ENCODE measurements at regions not wholly inside any gene's neighbourhood (a gene's known extent, or its start where the extent isn't known, plus 50 kb on each side); places are given as distances from the start of the nearest gene placed in this dataset.

GRCh38 chr19:31841755-31842154, 492.5 kb upstream of the TSHZ3 start:
- TF ChIP-seq CTCF (IDR thresholded peaks at IDR 0.05) (no peak), POLR2AphosphoS5 (IDR thresholded peaks at IDR 0.05) (no peak), POLR2A (IDR thresholded peaks at IDR 0.05) (no peak), EP300 (IDR thresholded peaks at IDR 0.05; ENCODE audit: low read depth) (no peak)
- no peaks in the 10 kb centered on the region for H3K27me3 ChIP-seq
- 79 to 92% methylated on average over 1 of the region's 1 CpG for WGBS, 2 donors (ENCODE audit: low coverage in 1 of 2)
- H3K4me3 ChIP-seq = no peak overlapping the region
- H3K4me1 ChIP-seq = no peaks in the 10 kb centered on the region
- in situ Hi-C loops (cut with MboI; ENCODE audit: low pct_ligation_motif_present in 1 of 4, low pct_unique_long_range_greater_than_20kb in 1 of 4, low sequenced_read_pairs in 3 of 4) = no loop called here
- peaks cover 0 to 3% of the 10 kb centered on the region in 2 donors for H3K9me3 ChIP-seq
- no peaks in the 10 kb centered on the region for H3K36me3 ChIP-seq
- DNase-seq = no peak
- no peak overlapping the region for H3K27ac ChIP-seq
- intact Hi-C loops (cut with DNase I; ENCODE audit: low total_unique reads) = no loop called here

GRCh38 chr19:31863122-31863521, 482.3 kb upstream of the ZNF507 start:
- intact Hi-C loops (cut with DNase I; ENCODE audit: low total_unique reads) = no loop called here
- no peak overlapping the region for H3K27ac ChIP-seq
- WGBS, 2 donors (ENCODE audit: low coverage in 1 of 2) = 70 to 82% methylated on average over 3 of the region's 3 CpGs
- no peak overlapping the region for H3K4me3 ChIP-seq
- DNase-seq = no peak
- no peaks in the 10 kb centered on the region for H3K27me3 ChIP-seq
- in situ Hi-C loops (cut with MboI; ENCODE audit: low pct_ligation_motif_present in 1 of 4, low pct_unique_long_range_greater_than_20kb in 1 of 4, low sequenced_read_pairs in 3 of 4) = no loop called here
- TF ChIP-seq POLR2AphosphoS5 (IDR thresholded peaks at IDR 0.05) (no peak), POLR2A (IDR thresholded peaks at IDR 0.05) (no peak), EP300 (IDR thresholded peaks at IDR 0.05; ENCODE audit: low read depth) (no peak)
- no peaks in the 10 kb centered on the region for H3K4me1 ChIP-seq
- H3K9me3 ChIP-seq = peaks cover 16 to 20% of the 10 kb centered on the region in 2 donors
- no peaks in the 10 kb centered on the region for H3K36me3 ChIP-seq

- no peaks in the 10 kb centered on the region for H3K9me3 ChIP-seq
- H3K4me1 ChIP-seq = no peaks in the 10 kb centered on the region
- no peak for DNase-seq
- TF ChIP-seq CTCF (IDR thresholded peaks at IDR 0.05) = no peak
- intact Hi-C loops (cut with DNase I; ENCODE audit: low total_unique reads) = no loop called here
- no peak overlapping the region for H3K27ac ChIP-seq
- H3K4me3 ChIP-seq = no peak overlapping the region
- no peaks in the 10 kb centered on the region for H3K36me3 ChIP-seq
- in situ Hi-C loops (cut with MboI; ENCODE audit: low pct_ligation_motif_present in 1 of 4, low pct_unique_long_range_greater_than_20kb in 1 of 4, low sequenced_read_pairs in 3 of 4) = no loop called here
- WGBS, 2 donors (ENCODE audit: low coverage in 1 of 2) = 77 to 90% methylated on average over 4 of the region's 4 CpGs
- no peaks in the 10 kb centered on the region for H3K27me3 ChIP-seq
Measured at GRCh38 chr19:31874313-31874712, 471.1 kb upstream of the ZNF507 start.

- in situ Hi-C loops (cut with MboI; ENCODE audit: low pct_ligation_motif_present in 1 of 4, low pct_unique_long_range_greater_than_20kb in 1 of 4, low sequenced_read_pairs in 3 of 4) = no loop called here
- TF ChIP-seq CTCF (IDR thresholded peaks at IDR 0.05) (no peak), POLR2AphosphoS5 (IDR thresholded peaks at IDR 0.05) (no peak), EP300 (IDR thresholded peaks at IDR 0.05; ENCODE audit: low read depth) (no peak), POLR2A (IDR thresholded peaks at IDR 0.05) (no peak)
- H3K4me1 ChIP-seq = no peaks in the 10 kb centered on the region
Measured at GRCh38 chr19:31875591-31875990, 469.8 kb upstream of the ZNF507 start.

GRCh38 chr19:31880283-31880682, 465.1 kb upstream of the ZNF507 start:
- intact Hi-C loops (cut with DNase I; ENCODE audit: low total_unique reads) = no loop called here
- H3K36me3 ChIP-seq = no peaks in the 10 kb centered on the region
- WGBS, 2 donors (ENCODE audit: low coverage in 1 of 2) = 76% methylated on average over 2 of the region's 2 CpGs; no CpG with 5 or more reads in 1 of the 2 donors
- H3K4me3 ChIP-seq = no peak overlapping the region
- no peaks in the 10 kb centered on the region for H3K9me3 ChIP-seq
- no peaks in the 10 kb centered on the region for H3K27me3 ChIP-seq
- TF ChIP-seq POLR2AphosphoS5 (IDR thresholded peaks at IDR 0.05) (no peak), CTCF (IDR thresholded peaks at IDR 0.05) (no peak), POLR2A (IDR thresholded peaks at IDR 0.05) (no peak), EP300 (IDR thresholded peaks at IDR 0.05; ENCODE audit: low read depth) (no peak)
- H3K4me1 ChIP-seq = no peaks in the 10 kb centered on the region
- DNase-seq = no peak
- in situ Hi-C loops (cut with MboI; ENCODE audit: low pct_ligation_motif_present in 1 of 4, low pct_unique_long_range_greater_than_20kb in 1 of 4, low sequenced_read_pairs in 3 of 4) = no loop called here
- H3K27ac ChIP-seq = no peak overlapping the region

More at GRCh38 chr19:31875591-31875990, 469.8 kb upstream of the ZNF507 start:
- Histone ChIP-seq H3K27me3 (no peaks in the 10 kb centered on the region), H3K9me3 (no peaks in the 10 kb centered on the region), H3K27ac (no peak overlapping the region), H3K36me3 (no peaks in the 10 kb centered on the region), H3K4me3 (no peak overlapping the region)
- WGBS, 2 donors (ENCODE audit: low coverage in 1 of 2) = 87 to 91% methylated on average over 3 to 16 of the region's 16 CpGs
- intact Hi-C loops (cut with DNase I; ENCODE audit: low total_unique reads) = no loop called here
- DNase-seq = no peak

Data from transverse colon (tissue), 4 donors.